ENCODE measurements at regions not wholly inside any gene's neighbourhood (a gene's known extent, or its start where the extent isn't known, plus 50 kb on each side); places are given as distances from the start of the nearest gene placed in this dataset.

DNA sequence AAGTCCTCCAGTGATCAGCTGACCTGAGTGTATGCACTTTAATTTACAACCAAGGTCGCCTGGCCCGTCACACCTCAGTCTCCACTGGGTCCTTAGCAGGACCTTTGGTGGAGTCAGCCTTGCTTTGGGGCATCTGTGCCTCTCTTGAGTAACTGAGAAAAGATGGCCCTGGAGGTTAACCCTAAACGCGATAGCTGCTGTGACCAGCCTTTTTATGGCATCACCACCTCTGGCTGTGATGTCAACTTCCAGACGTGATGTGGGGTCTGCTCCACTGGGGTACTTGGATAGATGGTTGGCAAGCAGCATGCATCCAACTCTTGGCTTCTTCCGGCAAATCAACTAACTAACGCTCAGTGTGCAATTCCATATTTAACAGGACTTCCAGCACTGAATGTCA, 122.8 kb upstream of the RTL1 start:
- TF ChIP-seq GATA2 (IDR thresholded peaks at IDR 0.05; ENCODE audit: low read depth, low read length) = no peak
- no peak for TF ChIP-seq GATA3 (IDR thresholded peaks at IDR 0.05; ENCODE audit: low read depth, low read length)
